CD14-positive monocyte (primary cell): ENCODE measurements at regions not wholly inside any gene's neighbourhood (a gene's known extent, or its start where the extent isn't known, plus 50 kb on each side); places are given as distances from the start of the nearest gene placed in this dataset.

ENCODE experiments used
- DNase-seq, 3 donors: peaks; one replicate each; pipeline ENCODE4 v3.0.0-alpha.2; 2011 to 2022
- H2AFZ ChIP-seq: 2 replicates; pipeline ENCODE4 v1.6.0; 2012; ENCODE audit warnings: mild to moderate bottlenecking, low read depth, low read length, inconsistent platforms; ENCODE audit not compliant: insufficient read depth, poor library complexity, severe bottlenecking
- H3K27ac ChIP-seq, 2 donors: 1 replicate in 1 of 2; 2 replicates in 1 of 2; pipeline ENCODE4 v1.5.1; 2012 to 2013; ENCODE audit warnings: low read length in 2 of 2, control low read depth in 1 of 2, inconsistent platforms in 1 of 2, low read depth in 1 of 2, mild to moderate bottlenecking in 1 of 2
- H3K27me3 ChIP-seq, 2 donors: one replicate each; pipeline versions ENCODE4 v1.6.0 to v1.6.1; 2011 to 2013; ENCODE audit warnings: low read length in 2 of 2; ENCODE audit not compliant: control insufficient read depth in 2 of 2, insufficient read depth in 2 of 2
- H3K36me3 ChIP-seq, 2 donors: replicated peaks in 1 of 2; 1 replicate in 1 of 2; 2 replicates in 1 of 2; pipeline versions ENCODE4 v1.5.1 to v1.6.1; 2012 to 2013; ENCODE audit warnings: low read length in 2 of 2, control low read depth in 1 of 2, inconsistent platforms in 1 of 2, mild to moderate bottlenecking in 1 of 2; ENCODE audit not compliant: insufficient read depth in 2 of 2, control insufficient read depth in 1 of 2
- H3K4me1 ChIP-seq, 2 donors: 1 replicate in 1 of 2; 2 replicates in 1 of 2; pipeline versions ENCODE4 v1.5.1 to v1.6.1; 2012 to 2013; ENCODE audit warnings: low read length in 2 of 2, control low read depth in 1 of 2, inconsistent platforms in 1 of 2, mild to moderate bottlenecking in 1 of 2, moderate library complexity in 1 of 2; ENCODE audit not compliant: insufficient read depth in 2 of 2, control insufficient read depth in 1 of 2
- H3K4me2 ChIP-seq: replicated peaks from 2 replicates; pipeline ENCODE3; 2012; ENCODE audit warnings: low read length, moderate library complexity, mild to moderate bottlenecking; ENCODE audit not compliant: poor library complexity, severe bottlenecking; ENCODE audit errors: extremely low read depth
- H3K4me3 ChIP-seq, 3 experiments: fragments of 200-600 bp in 1 of 3; sonication (generic) in 1 of 3; replicated peaks in 1 of 3; 1 replicate in 2 of 3; 2 replicates in 1 of 3; pipeline ENCODE4 v1.5.1; 2011 to 2013; ENCODE audit warnings: low read length in 3 of 3, mild to moderate bottlenecking in 3 of 3, control low read depth in 2 of 3, low read depth in 2 of 3, inconsistent platforms in 1 of 3, moderate library complexity in 1 of 3
- H3K79me2 ChIP-seq: 2 replicates; pipeline ENCODE4 v1.6.0; 2012; ENCODE audit warnings: mild to moderate bottlenecking, control low read depth, inconsistent platforms, low read length, moderate library complexity; ENCODE audit not compliant: insufficient read depth
- H3K9ac ChIP-seq: 2 replicates; pipeline ENCODE4 v1.6.0; 2017; ENCODE audit warnings: low read length, mild to moderate bottlenecking; ENCODE audit not compliant: insufficient read depth, poor library complexity, severe bottlenecking
- H3K9me3 ChIP-seq, 2 donors: replicated peaks in 1 of 2; 1 replicate in 1 of 2; 2 replicates in 1 of 2; pipeline versions ENCODE4 v1.5.1 to v1.6.1; 2012 to 2013; ENCODE audit warnings: low read length in 2 of 2, control low read depth in 1 of 2; ENCODE audit not compliant: control insufficient read depth in 1 of 2, insufficient read depth in 1 of 2
- H4K20me1 ChIP-seq: 2 replicates; pipeline ENCODE4 v1.6.0; 2012; ENCODE audit warnings: mild to moderate bottlenecking, low read length, control low read depth, moderate library complexity; ENCODE audit not compliant: insufficient read depth
- H3K27ac Mint-ChIP-seq, 7 donors: one replicate each; pipeline ENCODE4 v1.8.0; 2020; ENCODE audit warnings: mild to moderate bottlenecking in 7 of 7, mixed read lengths in 7 of 7, moderate library complexity in 6 of 7, inconsistent platforms in 2 of 7
- H3K27me3 Mint-ChIP-seq, 3 donors: one replicate each; pipeline ENCODE4 v1.8.0; 2021 to 2022; ENCODE audit warnings: low read depth in 3 of 3, mild to moderate bottlenecking in 3 of 3, mixed read lengths in 3 of 3, moderate library complexity in 3 of 3, inconsistent platforms in 1 of 3
- H3K36me3 Mint-ChIP-seq, 2 donors: one replicate each; pipeline ENCODE4 v1.8.0; 2020; ENCODE audit warnings: mixed read lengths in 2 of 2, inconsistent platforms in 1 of 2, mild to moderate bottlenecking in 1 of 2
- H3K4me1 Mint-ChIP-seq: one replicate; pipeline ENCODE4 v1.8.0; 2020; ENCODE audit warnings: mild to moderate bottlenecking, mixed read lengths
- H3K4me3 Mint-ChIP-seq, 2 donors: one replicate each; pipeline ENCODE4 v1.8.0; 2020; ENCODE audit warnings: mild to moderate bottlenecking in 2 of 2, mixed read lengths in 2 of 2, moderate library complexity in 1 of 2
- H3K9me3 Mint-ChIP-seq, 7 donors: one replicate each; pipeline ENCODE4 v1.8.0; 2020 to 2022; ENCODE audit warnings: mixed read lengths in 7 of 7, mild to moderate bottlenecking in 6 of 7, moderate library complexity in 6 of 7, inconsistent platforms in 2 of 7
- CTCF ChIP-seq: fragments of 200-600 bp; IDR thresholded peaks from one replicate; pipeline ENCODE4 v1.8.0; 2022; ENCODE audit warnings: antibody characterized with exemption, mild to moderate bottlenecking
- WGBS: methylation state at CpG from one replicate; pipeline ENCODE4 v1.1.5; 2013; ENCODE audit warnings: missing lambda C conversion rate; ENCODE audit not compliant: insufficient coverage; 5-methylcytosine and 5-hydroxymethylcytosine counted together
- intact Hi-C, 2 donors: fragments of 100-400 bp; cut with micrococcal nuclease; formaldehyde crosslinking; loops; one replicate each; pipeline versions ENCODE4 v1.15.0 to v1.15.1; 2023

- H3K36me3 Mint-ChIP-seq, result no peaks in the 10 kb centered on the region
- no peaks in the 10 kb centered on the region for H3K4me1 Mint-ChIP-seq
- peaks cover 13 to 51% (median 34%) of the 10 kb centered on the region in 7 donors for H3K9me3 Mint-ChIP-seq
- H3K4me3 Mint-ChIP-seq, result no peak overlapping the region
- H3K9ac ChIP-seq, result no peak overlapping the region
- TF ChIP-seq CTCF, result no peak
- H3K36me3 ChIP-seq, result no peaks in the 10 kb centered on the region
- no peak overlapping the region for H3K27ac Mint-ChIP-seq
- no peaks in the 10 kb centered on the region for H3K79me2 ChIP-seq
- no peak overlapping the region for H2AFZ ChIP-seq
- 77% methylated on average over 15 of the region's 15 CpGs for WGBS
- H3K27me3 ChIP-seq, result no peaks in the 10 kb centered on the region
- no peaks in the 10 kb centered on the region for H3K4me1 ChIP-seq
- no peak overlapping the region for H3K4me2 ChIP-seq
- no peak for DNase-seq
- intact Hi-C loops, result no loop called here
- H3K9me3 ChIP-seq, result peaks cover 42 to 62% of the 10 kb centered on the region in 2 donors
- H4K20me1 ChIP-seq, result no peaks in the 10 kb centered on the region
- no peak overlapping the region for H3K4me3 ChIP-seq
- no peaks in the 10 kb centered on the region for H3K27me3 Mint-ChIP-seq
- no peak overlapping the region for H3K27ac ChIP-seq
Measured at GRCh38 chr2:2933426-2933825, 444.2 kb downstream of the EIPR1 start.

- H3K27me3 Mint-ChIP-seq, result no peaks in the 10 kb centered on the region
- no peak for TF ChIP-seq CTCF
- H3K4me1 Mint-ChIP-seq, result no peaks in the 10 kb centered on the region
- no peak overlapping the region for H3K4me3 Mint-ChIP-seq
- no peaks in the 10 kb centered on the region for H3K79me2 ChIP-seq
- no peak overlapping the region for H3K27ac ChIP-seq
- no peak overlapping the region for H3K9ac ChIP-seq
- H4K20me1 ChIP-seq, result no peaks in the 10 kb centered on the region
- H2AFZ ChIP-seq, result no peak overlapping the region
- H3K27me3 ChIP-seq, result no peaks in the 10 kb centered on the region
- H3K27ac Mint-ChIP-seq, result no peak overlapping the region
- no peak overlapping the region for H3K4me3 ChIP-seq
- WGBS, result 89% methylated on average over 5 of the region's 16 CpGs
- H3K36me3 Mint-ChIP-seq, result no peaks in the 10 kb centered on the region
- no peaks in the 10 kb centered on the region for H3K4me1 ChIP-seq
- peaks cover 42 to 56% of the 10 kb centered on the region in 2 donors for H3K9me3 ChIP-seq
- H3K36me3 ChIP-seq, result no peaks in the 10 kb centered on the region
- no peak for DNase-seq
- intact Hi-C loops, result no loop called here
- H3K4me2 ChIP-seq, result no peak overlapping the region
- H3K9me3 Mint-ChIP-seq, result peaks cover 13 to 46% (median 30%) of the 10 kb centered on the region in 7 donors
Measured at GRCh38 chr2:2932692-2933305, 444.8 kb downstream of the EIPR1 start.
